ENCODE measurements at regions not wholly inside any gene's neighbourhood (a gene's known extent, or its start where the extent isn't known, plus 50 kb on each side); places are given as distances from the start of the nearest gene placed in this dataset.

GRCh38 chr3:194218646-194219453, 82.9 kb downstream of the HES1 start:
- no peak for DNase-seq

- DNase-seq, result no peak
Observed at GRCh38 chr3:194219826-194220410, 84.0 kb downstream of the HES1 start.

GRCh38 chr3:194220901-194221326, 85.0 kb downstream of the HES1 start:
- DNase-seq, result no peak

- DNase-seq, result no peak
Observed at GRCh38 chr3:194221336-194221735, 85.4 kb downstream of the HES1 start.

- DNase-seq, result no peak
Observed at GRCh38 chr3:194223951-194224350, 88.0 kb downstream of the HES1 start.

GRCh38 chr3:194224471-194225417, 88.8 kb downstream of the HES1 start:
- peak in 2 of 4 experiments; percentile 27 to 34 for DNase-seq

GRCh38 chr3:194225418-194225812, 89.5 kb downstream of the HES1 start:
- DNase-seq, result no peak

GRCh38 chr3:194225988-194226663, 90.2 kb downstream of the HES1 start:
- no peak for DNase-seq

- DNase-seq, result no peak
Observed at GRCh38 chr3:194231929-194232832, 96.2 kb downstream of the HES1 start.

- DNase-seq, result no peak
Observed at GRCh38 chr3:194233150-194233549, 97.2 kb downstream of the HES1 start.

- no peak for DNase-seq
Observed at GRCh38 chr3:194235160-194235559, 99.2 kb downstream of the HES1 start.

- no peak for DNase-seq
Observed at GRCh38 chr3:194237110-194237509, 101.2 kb downstream of the HES1 start.

GRCh38 chr3:194240766-194241165, 104.8 kb downstream of the HES1 start:
- DNase-seq, result no peak

- no peak for DNase-seq
Observed at GRCh38 chr3:194243172-194243837, 107.4 kb downstream of the HES1 start.

GRCh38 chr3:194244167-194244566, 107.0 kb downstream of the CPN2 start:
- DNase-seq, result no peak

GRCh38 chr3:194245474-194245873, 105.7 kb downstream of the CPN2 start:
- no peak for DNase-seq

GRCh38 chr3:194245975-194246561, 105.1 kb downstream of the CPN2 start:
- DNase-seq, result peak in 3 of 4 experiments; percentile 40 to 65 (median 43)

GRCh38 chr3:194246709-194247349, 104.3 kb downstream of the CPN2 start:
- DNase-seq, result no peak

- no peak for DNase-seq
Observed at GRCh38 chr3:194247350-194247740, 103.8 kb downstream of the CPN2 start.
